Left renal cortex interstitium (tissue), 4 donors: ENCODE measurements at regions not wholly inside any gene's neighbourhood (a gene's known extent, or its start where the extent isn't known, plus 50 kb on each side); places are given as distances from the start of the nearest gene placed in this dataset.

ENCODE experiments used
- DNase-seq, 4 donors: peaks; one replicate each; pipeline ENCODE4 v3.0.0-alpha.2; 2013; ENCODE audit warnings: low read depth in 4 of 4, low spot score in 2 of 4, missing footprints in 1 of 4

DNA sequence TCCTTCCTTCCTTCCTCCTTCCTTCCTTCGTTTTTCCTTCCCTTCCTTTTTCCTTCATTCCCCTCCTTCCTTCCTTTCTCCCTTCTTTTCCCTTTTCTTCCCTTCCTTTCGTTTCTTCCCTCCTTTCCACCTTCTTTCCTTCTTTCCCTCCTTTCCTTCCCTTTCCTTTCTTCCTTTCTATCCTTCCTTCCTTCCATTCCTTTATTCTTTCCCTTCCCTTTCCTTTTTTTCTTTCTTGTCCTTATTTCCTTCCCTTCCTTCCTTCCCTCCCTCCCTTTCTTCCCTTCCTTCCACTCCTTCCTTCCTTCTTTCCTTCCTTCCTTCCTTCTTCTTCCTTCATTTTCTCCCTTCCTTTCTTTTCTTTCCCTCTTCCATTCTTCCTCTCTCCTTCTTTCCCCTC lies 394.6 kb downstream of the GABRB3 start:
- no peak for DNase-seq

DNA sequence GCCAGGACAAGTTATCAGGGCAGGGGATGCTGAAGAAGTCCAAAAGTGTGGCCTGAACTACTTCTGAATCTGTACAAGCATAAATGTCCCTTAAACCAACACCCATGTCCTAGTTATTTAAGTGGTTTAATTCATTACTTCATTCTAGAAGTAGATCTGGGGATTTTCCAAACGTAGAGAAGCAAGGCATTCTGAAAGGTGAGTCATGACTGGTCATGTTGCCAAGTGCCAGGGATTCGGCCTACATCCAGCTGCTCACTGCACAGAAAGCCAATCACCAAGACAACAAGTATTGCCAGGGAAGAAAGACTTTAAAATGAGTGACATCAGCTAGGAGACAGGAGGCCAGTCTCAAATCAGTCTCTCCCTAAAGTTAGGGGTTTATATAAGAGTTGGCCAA lies 396.6 kb downstream of the GABRB3 start:
- DNase-seq, result no peak

DNA sequence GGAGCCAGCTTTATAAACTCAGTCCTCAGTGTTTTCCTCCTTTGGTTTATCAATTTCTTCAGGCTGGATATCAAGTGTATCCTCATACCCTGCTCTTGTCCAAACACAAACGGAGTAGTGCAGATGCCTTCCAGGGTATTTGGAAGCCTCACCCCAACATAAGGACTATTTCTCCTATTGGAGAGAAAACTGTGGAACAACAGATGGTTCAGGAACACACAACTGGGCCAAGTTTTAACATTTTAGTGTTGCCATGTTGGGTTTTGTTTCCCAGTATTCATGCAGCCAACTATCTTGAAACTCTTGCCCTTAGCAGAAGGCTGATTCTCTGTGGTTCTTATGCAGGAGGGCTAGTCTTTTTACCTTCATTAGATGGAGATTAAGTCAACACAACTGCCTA lies 398.1 kb downstream of the GABRB3 start:
- DNase-seq, result no peak

DNA sequence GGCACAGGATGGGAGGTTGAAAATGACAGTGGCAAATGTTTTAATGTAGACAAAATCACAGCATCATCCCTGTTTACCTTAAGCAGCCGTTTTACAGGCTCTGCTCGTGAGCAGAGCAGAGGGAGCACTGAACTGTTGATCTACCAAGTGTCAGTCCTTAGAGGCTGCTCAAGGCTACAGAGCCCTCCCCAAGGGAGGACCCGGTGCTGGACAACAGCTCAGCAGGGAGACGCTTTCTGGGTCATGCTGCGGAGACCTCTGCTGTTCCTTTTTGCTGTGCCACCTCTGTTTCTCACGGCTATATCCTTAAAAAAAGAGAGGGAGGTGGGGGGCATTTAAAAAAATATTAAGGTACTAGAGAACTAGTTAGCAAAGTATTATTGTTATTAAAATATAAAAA lies 400.2 kb downstream of the GABRB3 start:
- DNase-seq, result no peak

DNA sequence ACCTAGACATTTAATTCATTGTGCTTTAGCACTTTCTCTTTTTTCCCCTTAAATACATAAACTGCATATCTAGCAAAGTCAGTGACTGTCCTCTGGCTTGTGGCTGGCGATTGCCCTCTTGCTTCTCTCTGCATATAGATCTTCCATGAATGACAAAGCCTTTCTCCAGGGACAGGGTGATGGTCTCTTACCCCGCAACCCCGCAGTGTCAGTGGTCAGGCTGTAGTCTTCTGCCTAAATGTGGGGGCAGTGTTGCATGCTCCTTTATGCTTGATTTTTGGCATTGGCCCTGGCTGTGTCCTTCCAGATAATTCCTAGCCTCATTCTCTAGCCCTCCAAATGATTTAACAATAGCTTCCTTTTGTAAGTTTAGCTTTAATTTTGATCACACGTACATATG lies 407.8 kb downstream of the GABRB3 start:
- no peak for DNase-seq

DNA sequence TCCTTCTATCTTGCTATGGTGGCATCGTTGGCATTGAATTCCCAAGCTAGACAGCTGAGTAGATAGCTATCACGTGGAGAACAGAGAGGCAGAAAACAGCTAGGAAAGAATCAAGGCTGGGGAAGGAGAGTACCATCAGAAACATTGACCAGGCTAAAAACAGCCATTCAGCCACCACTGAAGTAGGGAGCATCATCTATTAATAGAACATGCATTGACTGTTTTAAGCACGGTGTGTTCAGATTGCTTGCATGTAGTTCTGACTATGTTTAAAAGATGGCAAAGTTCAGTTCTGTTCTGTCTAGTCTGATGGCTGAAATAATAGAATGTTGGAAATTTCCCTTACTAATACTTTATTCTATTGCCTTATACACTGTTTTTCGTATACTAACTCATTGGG lies 413.0 kb downstream of the GABRB3 start:
- no peak for DNase-seq

DNA sequence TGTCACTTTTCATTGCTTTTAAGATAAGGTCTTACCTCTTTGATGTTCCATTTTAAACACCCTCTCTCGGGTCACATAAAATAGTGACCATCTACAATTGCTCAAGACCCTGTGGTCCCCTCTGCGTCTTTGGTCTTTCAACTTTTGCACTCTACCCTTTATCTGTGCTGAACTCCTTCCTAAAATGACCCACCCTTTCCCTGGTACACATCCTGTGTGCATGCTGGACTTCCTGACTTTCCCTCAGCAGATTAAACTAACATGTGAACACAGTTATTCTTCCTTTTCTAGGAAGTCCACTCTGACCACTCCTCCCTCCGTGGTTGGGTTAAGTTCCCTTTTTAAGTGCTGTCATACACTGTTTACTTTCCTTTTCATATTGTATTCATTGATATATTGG lies 414.2 kb downstream of the GABRB3 start:
- no peak for DNase-seq

DNA sequence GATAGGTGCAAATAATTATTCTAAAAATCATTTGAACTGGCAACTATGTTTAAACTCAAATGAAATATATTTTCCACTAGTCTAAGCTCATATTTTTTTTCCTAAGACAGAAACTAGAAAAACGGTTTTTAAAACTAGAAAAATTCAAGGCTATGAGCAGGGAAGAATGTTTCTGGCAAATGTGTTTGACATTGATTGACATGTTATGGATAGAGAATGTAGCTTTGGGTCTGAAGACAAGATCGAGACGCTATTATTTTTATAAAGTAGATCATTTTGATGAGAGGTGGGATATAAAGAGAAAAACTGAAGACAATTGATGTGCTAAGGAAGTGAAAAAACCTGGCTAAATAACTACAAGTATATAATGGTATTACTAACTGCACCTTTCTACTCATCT lies 415.2 kb downstream of the GABRB3 start:
- no peak for DNase-seq

DNA sequence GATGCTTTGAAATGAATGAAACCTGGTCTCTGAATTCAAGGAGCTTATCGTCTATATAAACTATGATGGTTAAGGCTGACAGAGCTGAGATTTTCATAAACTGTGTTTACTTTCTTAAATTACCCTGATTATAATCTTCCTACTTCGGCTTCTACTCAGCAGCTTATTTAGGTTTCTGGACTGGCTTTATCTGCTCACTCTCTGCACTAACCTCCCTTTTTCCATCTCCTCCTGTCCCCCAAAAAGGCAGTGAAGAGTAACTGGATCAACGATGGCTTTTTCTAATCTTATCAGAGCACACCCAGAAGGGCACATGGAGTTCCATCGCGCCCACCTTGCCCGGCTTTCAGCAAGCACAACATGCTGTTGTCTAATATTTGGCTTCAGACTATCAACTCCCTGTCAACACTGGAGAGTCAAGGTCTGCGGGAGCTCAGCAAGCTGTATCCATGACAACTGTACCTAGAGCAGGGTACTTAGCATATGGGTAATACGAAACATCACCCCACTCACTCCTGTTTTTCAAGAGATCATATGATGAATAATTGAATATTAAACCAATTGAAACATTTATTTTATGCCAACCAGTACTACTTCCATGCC lies 417.3 kb downstream of the GABRB3 start:
- DNase-seq, result no peak

DNA sequence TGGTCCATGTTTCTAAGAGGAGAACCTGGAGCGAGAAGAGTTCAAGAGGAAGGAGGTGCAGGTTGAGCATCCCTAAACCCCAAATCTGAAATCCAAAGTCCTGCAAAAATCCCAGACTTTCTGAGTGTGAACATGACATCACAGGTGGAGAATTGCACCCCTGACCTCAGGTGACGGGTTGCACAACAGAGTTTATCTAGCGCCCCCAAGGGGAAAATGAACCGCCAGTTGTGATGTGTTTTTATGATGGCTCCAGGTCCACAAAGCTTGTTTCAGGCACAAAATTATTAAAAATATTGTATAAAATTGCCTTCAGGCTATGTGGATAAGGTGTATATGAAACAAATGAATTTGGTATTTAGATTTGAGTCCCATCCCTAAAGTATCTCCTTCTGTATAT lies 420.0 kb downstream of the GABRB3 start:
- DNase-seq, result no peak

DNA sequence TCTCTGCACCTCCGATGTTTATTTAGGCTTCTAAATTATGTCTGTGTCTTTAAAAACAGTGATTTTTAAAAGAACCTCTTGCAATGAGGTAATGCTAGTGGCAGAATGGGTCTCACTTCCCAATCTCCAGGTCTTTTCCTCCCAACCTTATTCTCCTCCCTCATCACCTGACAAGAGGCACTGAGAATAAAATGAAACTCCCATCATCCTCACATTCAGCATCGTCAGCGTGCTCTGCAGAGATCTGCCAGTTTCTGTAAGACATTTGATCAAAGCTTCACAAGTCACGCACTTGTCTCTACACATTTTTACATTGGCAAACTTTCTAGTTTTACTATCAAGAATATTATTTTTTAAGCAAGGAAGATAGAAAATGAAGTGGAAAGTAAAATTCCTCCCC lies 420.5 kb downstream of the GABRB3 start:
- DNase-seq, result no peak

DNA sequence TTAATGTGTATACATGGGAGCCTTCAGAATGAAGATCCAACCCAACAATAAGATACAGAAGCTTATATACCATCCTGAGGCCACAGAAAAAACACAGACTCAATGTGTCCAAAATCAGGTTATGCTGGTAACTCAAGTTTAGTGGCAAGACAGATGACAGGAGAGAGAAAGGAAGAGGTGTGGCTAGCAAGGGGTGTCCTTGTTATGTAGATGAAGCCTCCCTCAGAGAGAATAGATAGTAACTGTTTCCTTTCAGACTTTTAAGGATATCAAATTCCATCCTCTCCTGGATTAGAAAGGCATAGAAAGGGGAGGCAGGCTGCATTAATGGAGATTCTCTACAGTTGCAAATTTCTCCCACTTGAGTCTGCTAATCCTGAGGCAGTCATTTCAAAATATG lies 447.4 kb downstream of the GABRB3 start:
- DNase-seq, result no peak

DNA sequence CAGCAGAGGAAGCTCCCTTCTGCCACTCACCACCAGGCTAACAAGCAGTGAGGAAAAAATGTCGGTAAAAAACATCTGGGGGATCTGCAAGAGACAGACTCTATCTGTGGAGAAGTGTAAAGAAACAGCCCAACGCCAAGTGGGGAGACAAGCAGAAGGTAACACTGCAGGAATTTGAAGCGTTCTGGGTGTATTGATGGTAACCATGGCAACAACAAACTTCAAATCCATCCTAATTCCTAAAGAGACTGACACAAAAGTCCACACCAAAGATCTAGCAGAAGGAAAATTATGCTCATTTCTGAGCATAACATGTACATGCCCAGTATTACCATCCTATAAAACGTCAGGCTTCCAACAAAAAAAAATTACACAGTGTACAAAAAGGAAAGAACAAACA lies 449.3 kb downstream of the GABRB3 start:
- no peak for DNase-seq

DNA sequence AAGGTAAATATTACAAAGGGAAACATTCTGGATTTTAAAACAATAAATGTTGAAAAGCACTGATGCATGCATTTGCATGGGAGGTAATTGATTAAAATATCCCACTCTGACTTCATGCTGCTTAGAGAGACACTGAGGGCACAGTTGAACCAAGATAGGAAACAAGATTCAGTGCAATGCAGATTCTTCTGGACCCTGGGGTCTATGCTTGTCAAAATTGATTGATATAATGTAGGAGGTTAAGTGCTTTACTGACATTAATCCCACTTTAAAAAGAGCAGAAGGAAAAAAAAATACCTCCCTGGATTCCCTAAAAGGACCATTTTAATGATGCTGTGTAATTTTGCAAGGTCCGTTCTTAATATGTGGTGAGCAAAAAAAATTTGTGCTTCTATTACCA lies 454.2 kb downstream of the GABRB3 start:
- DNase-seq, result no peak

DNA sequence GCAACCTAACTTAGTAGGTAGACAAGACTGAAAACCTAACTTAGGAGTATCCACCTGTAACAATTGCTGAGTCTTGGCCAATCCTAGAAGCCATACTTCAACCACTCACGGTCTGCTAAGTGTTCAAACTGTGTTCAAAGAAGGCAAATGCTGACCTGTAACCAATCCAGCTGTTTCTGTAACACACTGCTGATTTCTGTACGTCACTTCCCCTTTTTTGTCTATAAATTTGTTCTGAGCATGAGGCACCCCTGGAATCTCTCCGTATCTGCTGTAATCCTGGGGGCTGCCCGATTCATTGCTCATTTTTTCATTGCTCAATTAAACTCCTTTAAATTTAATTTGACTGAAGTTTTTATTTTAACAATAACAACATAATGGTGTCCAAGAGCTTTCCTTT lies 451.4 kb upstream of the ATP10A start:
- DNase-seq, result no peak

DNA sequence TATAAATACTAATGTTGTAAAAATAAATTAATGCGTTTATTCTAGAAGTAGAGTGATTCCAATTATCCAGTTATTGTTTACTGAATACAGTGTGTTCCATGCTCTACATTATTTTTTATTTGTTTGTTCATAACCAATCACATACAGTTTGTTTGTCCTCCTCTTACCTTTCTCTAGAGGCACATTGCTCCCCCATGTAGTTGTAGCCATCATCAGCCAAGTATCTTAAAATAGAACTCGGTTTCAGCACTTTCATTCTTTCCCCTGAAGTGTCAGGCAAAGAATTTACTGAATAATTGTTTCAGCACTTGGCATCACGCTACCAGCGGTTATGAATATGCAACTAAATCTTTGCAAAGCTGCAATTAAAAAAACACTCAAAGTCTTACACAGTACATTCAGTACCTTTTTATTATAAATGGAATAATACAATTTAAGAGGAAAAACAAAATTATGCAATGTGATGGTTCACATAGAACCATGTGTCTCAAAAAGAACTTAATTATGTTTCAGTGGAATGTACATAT lies 448.6 kb upstream of the ATP10A start:
- DNase-seq, result no peak

DNA sequence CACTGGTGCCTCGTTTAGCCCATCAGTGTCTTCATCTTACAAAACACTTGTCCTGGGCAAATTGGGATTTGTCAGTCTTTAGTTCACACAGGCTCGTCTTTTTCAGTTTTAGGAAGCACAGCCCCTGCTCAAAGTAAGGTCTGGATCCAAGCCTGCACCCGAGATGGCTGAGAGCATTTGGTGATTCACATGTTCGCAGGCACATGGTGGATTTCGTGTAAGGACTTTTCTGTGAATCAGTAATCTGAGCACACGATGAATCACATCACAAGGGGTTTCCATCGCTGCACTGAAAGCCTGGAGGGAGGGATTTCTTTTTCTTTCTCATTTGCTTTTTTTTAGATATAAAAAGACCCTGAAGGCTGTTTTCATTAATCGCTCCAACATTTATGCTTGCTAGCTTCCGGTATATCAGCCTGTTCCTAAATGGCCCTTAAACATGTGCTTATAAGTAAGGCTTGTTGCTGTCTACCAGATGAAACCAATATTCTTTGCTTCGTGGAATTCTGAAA lies 435.6 kb upstream of the ATP10A start:
- no peak for DNase-seq

DNA sequence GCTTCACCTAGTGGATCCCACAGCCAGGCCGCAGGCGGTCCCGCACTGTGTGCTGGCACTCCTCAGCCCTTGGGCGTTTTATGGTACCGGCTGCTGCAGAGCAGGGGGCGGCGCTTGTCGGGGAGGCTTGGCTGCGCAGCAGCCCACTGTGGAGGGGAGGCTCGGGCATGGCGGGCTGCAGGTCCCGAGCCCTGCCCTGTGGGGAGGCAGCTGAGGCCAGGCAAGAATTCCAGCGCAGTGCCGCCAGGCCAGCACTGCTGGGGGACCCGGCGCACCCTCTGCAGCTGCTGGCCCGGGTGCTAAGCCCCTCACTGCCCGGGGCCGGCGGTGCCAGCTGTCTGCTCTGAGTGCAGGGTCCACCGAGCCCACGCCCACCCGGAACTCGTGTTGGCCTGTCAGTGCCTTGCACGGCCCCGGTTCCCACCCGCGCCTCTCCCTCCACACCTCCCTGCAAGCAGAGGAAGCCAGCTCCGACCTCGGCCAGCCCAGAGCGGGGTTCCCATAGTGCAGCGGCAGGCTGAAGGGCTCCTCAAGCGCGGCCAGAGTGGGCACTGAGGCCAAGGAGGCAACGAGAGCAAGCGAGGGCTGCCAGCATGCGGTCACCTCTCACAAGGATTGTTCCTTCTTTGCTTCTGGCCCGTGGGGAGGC lies 435.0 kb upstream of the ATP10A start:
- DNase-seq, result no peak

DNA sequence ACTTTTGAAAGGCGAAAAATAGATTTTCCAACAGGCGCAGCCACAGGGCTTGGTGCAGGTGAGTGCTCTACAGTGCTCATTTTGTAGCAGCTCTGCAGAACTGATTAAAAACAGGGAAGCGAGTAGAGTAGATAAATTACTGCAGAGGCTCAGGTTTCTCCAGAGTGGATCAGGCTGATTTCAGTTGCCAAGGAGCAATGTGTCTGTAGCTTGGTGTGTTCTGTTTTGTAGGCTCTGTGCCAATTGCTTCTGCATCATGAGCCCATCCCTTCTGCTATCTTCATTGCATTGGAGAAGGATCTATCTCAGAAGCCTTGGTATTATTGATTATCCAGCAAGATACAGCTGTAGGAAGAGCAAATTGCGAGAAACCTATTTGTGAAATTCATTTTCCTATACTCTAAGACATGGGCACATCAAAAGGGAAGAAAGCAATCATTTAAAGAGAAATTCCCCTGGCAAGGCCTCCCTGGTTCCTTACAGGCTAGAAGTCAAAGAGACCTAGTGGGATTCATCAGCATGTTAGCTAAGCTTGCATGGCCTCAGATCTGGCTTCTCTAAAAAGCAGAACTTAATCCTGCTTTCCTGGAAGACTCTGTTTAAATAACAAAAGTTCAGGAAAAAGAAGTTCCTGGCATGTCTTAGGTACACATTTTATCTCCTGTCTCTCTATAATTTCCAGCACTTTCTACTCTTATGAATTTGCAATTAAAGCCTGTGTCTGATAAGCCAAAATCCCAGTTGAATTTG lies 432.4 kb upstream of the ATP10A start:
- no peak for DNase-seq

DNA sequence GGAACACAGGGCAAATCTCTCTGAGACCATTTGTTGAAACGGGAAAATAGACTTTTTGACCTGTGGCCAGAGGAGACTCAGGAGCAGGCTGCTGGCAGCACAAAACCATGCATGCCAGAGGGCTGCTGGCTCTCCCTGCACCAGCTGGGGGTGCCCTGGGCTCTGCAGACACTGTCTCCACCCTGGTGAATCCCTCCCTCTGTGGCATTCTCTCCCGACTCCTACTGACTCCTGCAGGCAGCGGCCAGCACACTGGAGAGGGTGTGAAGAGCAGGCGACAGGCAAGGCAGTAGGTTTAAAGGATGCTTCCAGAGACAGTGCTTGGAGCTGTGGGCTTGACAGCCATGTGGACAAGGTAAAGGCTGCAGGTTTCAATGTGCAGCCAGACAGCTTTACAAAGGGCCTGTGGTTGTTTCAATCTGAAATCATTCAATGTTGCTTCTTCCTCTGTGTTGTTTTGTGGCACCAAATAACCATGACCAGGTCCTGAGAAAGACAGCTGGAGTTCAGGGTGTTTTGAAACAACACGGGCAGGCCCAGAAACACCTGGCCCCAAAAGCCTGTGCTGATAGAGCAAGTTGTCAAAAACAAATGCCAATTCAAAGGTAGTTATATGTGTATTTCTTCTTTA lies 431.0 kb upstream of the ATP10A start:
- DNase-seq, result no peak

DNA sequence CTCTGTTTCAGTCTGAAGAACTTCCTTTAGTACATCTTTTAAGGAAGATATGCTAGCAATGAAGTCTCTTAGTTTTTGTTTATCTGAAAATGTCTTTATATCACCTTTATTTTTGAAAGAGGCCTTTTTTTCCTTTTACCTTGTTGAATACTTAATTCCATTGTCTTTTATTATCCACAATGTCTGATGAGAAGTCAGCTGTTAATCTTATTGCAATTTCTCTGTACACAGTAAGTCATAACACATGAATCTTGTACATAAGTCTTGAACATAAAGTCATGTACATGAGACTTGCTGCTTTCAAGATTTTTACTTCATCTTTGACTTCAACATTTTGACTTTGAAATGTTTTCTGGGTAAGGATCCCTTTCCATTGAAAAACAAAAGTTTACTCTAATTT lies 424.3 kb upstream of the ATP10A start:
- DNase-seq, result no peak
